ENCODE measurements at regions not wholly inside any gene's neighbourhood (a gene's known extent, or its start where the extent isn't known, plus 50 kb on each side); places are given as distances from the start of the nearest gene placed in this dataset.

- H4K20me1 ChIP-seq (ENCODE audit: insufficient read depth, low read length), result no peaks in the 10 kb centered on the region
- TF ChIP-seq CTCF (IDR thresholded peaks at IDR 0.05; ENCODE audit: borderline replicate concordance, extremely low read depth, low read length, poor library complexity, severe bottlenecking), result no peak
- TF ChIP-seq EZH2 (IDR thresholded peaks at IDR 0.05; ENCODE audit: borderline replicate concordance, low read depth, low read length, severe bottlenecking), result no peak
- H2AFZ ChIP-seq (ENCODE audit: low read depth, low read length), result no peak overlapping the region
- H3K27ac ChIP-seq (ENCODE audit: low read length), result no peak overlapping the region
- no peaks in the 10 kb centered on the region for H3K4me1 ChIP-seq (ENCODE audit: insufficient read depth, low read length)
- H3K9me3 ChIP-seq (ENCODE audit: insufficient read depth, low read length, severe bottlenecking), result no peaks in the 10 kb centered on the region
- ATAC-seq (ENCODE audit: insufficient read depth, low read depth), result peak; percentile 36; the same call in 1 of the 3 replicates
- no peak overlapping the region for H3K4me3 ChIP-seq (ENCODE audit: low read depth in 1 of 2, low read length in 2 of 2)
- no peaks in the 10 kb centered on the region for H3K27me3 ChIP-seq (ENCODE audit: insufficient read depth, low read length, poor library complexity)
- no peaks in the 10 kb centered on the region for H3K79me2 ChIP-seq (ENCODE audit: insufficient read depth, low read length)
- H3K4me2 ChIP-seq (ENCODE audit: insufficient read depth, low read length), result no peak overlapping the region
- H3K9ac ChIP-seq (ENCODE audit: low read depth, low read length), result no peak overlapping the region
- H3K36me3 ChIP-seq (ENCODE audit: insufficient read depth, low read length), result no peaks in the 10 kb centered on the region
- DNase-seq, result no peak
These were observed 107.8 kb upstream of the VEPH1 start for GRCh38 chr3:157610876-157611535.

- H3K27ac ChIP-seq (ENCODE audit: low read length), result no peak overlapping the region
- TF ChIP-seq CTCF (IDR thresholded peaks at IDR 0.05; ENCODE audit: borderline replicate concordance, extremely low read depth, low read length, poor library complexity, severe bottlenecking) (no peak), EZH2 (IDR thresholded peaks at IDR 0.05; ENCODE audit: borderline replicate concordance, low read depth, low read length, severe bottlenecking) (no peak)
- no peaks in the 10 kb centered on the region for H3K27me3 ChIP-seq (ENCODE audit: insufficient read depth, low read length, poor library complexity)
- no peak overlapping the region for H2AFZ ChIP-seq (ENCODE audit: low read depth, low read length)
- no peaks in the 10 kb centered on the region for H3K4me1 ChIP-seq (ENCODE audit: insufficient read depth, low read length)
- no peaks in the 10 kb centered on the region for H3K9me3 ChIP-seq (ENCODE audit: insufficient read depth, low read length, severe bottlenecking)
- no peak overlapping the region for H3K4me2 ChIP-seq (ENCODE audit: insufficient read depth, low read length)
- DNase-seq (no peak), ATAC-seq (ENCODE audit: insufficient read depth, low read depth) (no peak)
- H3K36me3 ChIP-seq (ENCODE audit: insufficient read depth, low read length), result no peaks in the 10 kb centered on the region
- no peak overlapping the region for H3K9ac ChIP-seq (ENCODE audit: low read depth, low read length)
- H3K79me2 ChIP-seq (ENCODE audit: insufficient read depth, low read length), result no peaks in the 10 kb centered on the region
- no peak overlapping the region for H3K4me3 ChIP-seq (ENCODE audit: low read depth in 1 of 2, low read length in 2 of 2)
- H4K20me1 ChIP-seq (ENCODE audit: insufficient read depth, low read length), result no peaks in the 10 kb centered on the region
These were observed 104.7 kb upstream of the VEPH1 start for GRCh38 chr3:157607826-157608405.

- H4K20me1 ChIP-seq (ENCODE audit: insufficient read depth, low read length), result no peaks in the 10 kb centered on the region
- H3K4me2 ChIP-seq (ENCODE audit: insufficient read depth, low read length), result no peak overlapping the region
- H3K27ac ChIP-seq (ENCODE audit: low read length), result no peak overlapping the region
- H3K27me3 ChIP-seq (ENCODE audit: insufficient read depth, low read length, poor library complexity), result no peaks in the 10 kb centered on the region
- no peak overlapping the region for H3K4me3 ChIP-seq (ENCODE audit: low read depth in 1 of 2, low read length in 2 of 2)
- no peak overlapping the region for H3K9ac ChIP-seq (ENCODE audit: low read depth, low read length)
- no peaks in the 10 kb centered on the region for H3K4me1 ChIP-seq (ENCODE audit: insufficient read depth, low read length)
- H3K9me3 ChIP-seq (ENCODE audit: insufficient read depth, low read length, severe bottlenecking), result no peaks in the 10 kb centered on the region
- no peaks in the 10 kb centered on the region for H3K36me3 ChIP-seq (ENCODE audit: insufficient read depth, low read length)
- no peak for DNase-seq
- no peak overlapping the region; the same call in 1 of the 2 replicates for H2AFZ ChIP-seq (ENCODE audit: low read depth, low read length)
- H3K79me2 ChIP-seq (ENCODE audit: insufficient read depth, low read length), result no peaks in the 10 kb centered on the region
- no peak for ATAC-seq (ENCODE audit: insufficient read depth, low read depth)
- TF ChIP-seq CTCF (IDR thresholded peaks at IDR 0.05; ENCODE audit: borderline replicate concordance, extremely low read depth, low read length, poor library complexity, severe bottlenecking), result no peak
These were observed 103.6 kb upstream of the VEPH1 start for GRCh38 chr3:157606852-157607197.
